Caco-2 (cell line): ENCODE measurements at regions not wholly inside any gene's neighbourhood (a gene's known extent, or its start where the extent isn't known, plus 50 kb on each side); places are given as distances from the start of the nearest gene placed in this dataset.

Experiments
- BruUV-seq: library from RNA; stranded (reverse); fragments of 400-500 nt; replicated peaks from 2 replicates; lab custom pipeline; 2021; lab: Mats Ljungman, UMichigan
- CTCF ChIA-PET: fragments of 300-600 bp; sonication (Branson Sonifier 250); formaldehyde crosslinking; loops from one replicate; lab custom pipeline; 2022; ENCODE audit warnings: antibody characterized with exemption; lab: Charles Lee
- POLR2A ChIA-PET: fragments of 300-600 bp; sonication (Branson Sonifier 250); formaldehyde crosslinking; loops from one replicate; lab custom pipeline; 2022; ENCODE audit warnings: antibody characterized with exemption; lab: Charles Lee
- DNase-seq, 2 experiments: peaks; one replicate each; pipeline versions ENCODE4 v3.0.0 to v3.0.0-alpha.2; 2020 to 2022
- H3K27me3 ChIP-seq: replicated peaks from 2 replicates; pipeline ENCODE4 v1.6.0; 2011; ENCODE audit warnings: low read length; ENCODE audit not compliant: control insufficient read depth, insufficient read depth
- H3K36me3 ChIP-seq: 2 replicates; pipeline ENCODE4 v1.5.1; 2011; ENCODE audit warnings: low read length; ENCODE audit not compliant: control insufficient read depth, insufficient read depth
- H3K4me1 ChIP-seq: fragments of 250-450 bp; sonication (Bioruptor Pico); 2 replicates; pipeline ENCODE4 v1.5.1; 2020; ENCODE audit warnings: mild to moderate bottlenecking
- H3K4me3 ChIP-seq: 2 replicates; pipeline ENCODE4 v1.5.1; 2011; ENCODE audit warnings: low read depth, mild to moderate bottlenecking, control low read depth, low read length
- H3K9me3 ChIP-seq: fragments of 250-450 bp; sonication (Bioruptor Pico); 2 replicates; pipeline ENCODE4 v1.5.1; 2020; ENCODE audit warnings: mild to moderate bottlenecking, moderate library complexity
- H3K27ac Mint-ChIP-seq: one replicate; pipeline ENCODE4 v1.8.0; 2022; ENCODE audit warnings: mixed read lengths; ENCODE audit not compliant: unreplicated experiment
- H3K27me3 Mint-ChIP-seq: one replicate; pipeline ENCODE4 v1.8.0; 2022; ENCODE audit warnings: mixed read lengths; ENCODE audit not compliant: insufficient read depth, unreplicated experiment
- H3K36me3 Mint-ChIP-seq: one replicate; pipeline ENCODE4 v1.8.0; 2022; ENCODE audit warnings: mild to moderate bottlenecking, mixed read lengths; ENCODE audit not compliant: insufficient read depth, unreplicated experiment
- H3K4me1 Mint-ChIP-seq: one replicate; pipeline ENCODE4 v1.8.0; 2022; ENCODE audit warnings: low read depth, mixed read lengths; ENCODE audit not compliant: unreplicated experiment
- H3K4me3 Mint-ChIP-seq: one replicate; pipeline ENCODE4 v1.8.0; 2022; ENCODE audit warnings: mild to moderate bottlenecking, moderate library complexity, mixed read lengths; ENCODE audit not compliant: unreplicated experiment
- H3K9me3 Mint-ChIP-seq: one replicate; pipeline ENCODE4 v1.8.0; 2022; ENCODE audit warnings: mixed read lengths; ENCODE audit not compliant: unreplicated experiment
- intact Hi-C: fragments of 100-400 bp; cut with micrococcal nuclease; formaldehyde crosslinking; loops from one replicate; pipeline ENCODE4 v1.10.0; 2022; ENCODE audit not compliant: unreplicated experiment
- TF ChIP-seq, protein P1 (sequence below), 2 experiments: fragments of 200-600 bp in 1 of 2; IDR thresholded peaks; 1 replicate in 1 of 2; 2 replicates in 1 of 2; pipeline versions ENCODE4 v1.5.1 to v1.8.0; 2011 to 2022; ENCODE audit warnings: antibody characterized with exemption in 1 of 2, control low read depth in 1 of 2, inconsistent platforms in 1 of 2, low read depth in 1 of 2, low read length in 1 of 2, mild to moderate bottlenecking in 1 of 2, moderate library complexity in 1 of 2; ENCODE audit not compliant: insufficient read depth in 1 of 2, severe bottlenecking in 1 of 2, unreplicated experiment in 1 of 2

DNA sequence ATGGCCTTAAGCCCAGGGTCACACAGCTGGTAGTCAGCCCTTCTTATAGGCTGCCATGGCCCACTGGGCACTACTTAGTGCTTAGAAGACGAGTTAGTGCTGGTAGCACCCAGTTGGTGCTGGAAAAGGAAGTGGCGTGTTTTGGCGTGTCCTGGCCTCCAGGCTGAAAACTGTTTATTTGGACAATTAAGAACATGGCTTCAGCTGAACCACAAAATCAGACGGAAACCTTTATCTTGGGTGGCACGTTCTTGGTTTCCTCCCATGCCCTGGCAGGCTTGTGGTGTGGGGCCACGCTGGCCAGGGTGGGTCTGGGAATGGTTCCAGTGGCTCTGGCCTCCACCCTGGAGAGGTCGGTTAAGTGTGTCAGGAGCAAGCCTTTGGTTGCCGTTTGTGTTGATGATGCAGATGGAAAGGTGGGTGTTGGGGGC is 141.5 kb upstream of the HAAO start:
- no peaks in the 10 kb centered on the region for H3K27me3 Mint-ChIP-seq
- peaks cover 13% of the 10 kb centered on the region for H3K4me1 Mint-ChIP-seq
- DNase-seq, result no peak
- BruUV-seq, result no TSS peak
- no peak overlapping the region for H3K27ac Mint-ChIP-seq
- Histone ChIP-seq H3K4me3 (no peak overlapping the region), H3K4me1 (peaks cover 21% of the 10 kb centered on the region), H3K27me3 (no peaks in the 10 kb centered on the region), H3K9me3 (no peaks in the 10 kb centered on the region), H3K36me3 (no peaks in the 10 kb centered on the region)
- no peak overlapping the region for H3K4me3 Mint-ChIP-seq
- CTCF ChIA-PET, result no interaction called here
- intact Hi-C loops, result no loop called here
- H3K9me3 Mint-ChIP-seq, result no peaks in the 10 kb centered on the region
- POLR2A ChIA-PET, result no interaction called here
- H3K36me3 Mint-ChIP-seq, result no peaks in the 10 kb centered on the region
- TF ChIP-seq, protein P1, sequence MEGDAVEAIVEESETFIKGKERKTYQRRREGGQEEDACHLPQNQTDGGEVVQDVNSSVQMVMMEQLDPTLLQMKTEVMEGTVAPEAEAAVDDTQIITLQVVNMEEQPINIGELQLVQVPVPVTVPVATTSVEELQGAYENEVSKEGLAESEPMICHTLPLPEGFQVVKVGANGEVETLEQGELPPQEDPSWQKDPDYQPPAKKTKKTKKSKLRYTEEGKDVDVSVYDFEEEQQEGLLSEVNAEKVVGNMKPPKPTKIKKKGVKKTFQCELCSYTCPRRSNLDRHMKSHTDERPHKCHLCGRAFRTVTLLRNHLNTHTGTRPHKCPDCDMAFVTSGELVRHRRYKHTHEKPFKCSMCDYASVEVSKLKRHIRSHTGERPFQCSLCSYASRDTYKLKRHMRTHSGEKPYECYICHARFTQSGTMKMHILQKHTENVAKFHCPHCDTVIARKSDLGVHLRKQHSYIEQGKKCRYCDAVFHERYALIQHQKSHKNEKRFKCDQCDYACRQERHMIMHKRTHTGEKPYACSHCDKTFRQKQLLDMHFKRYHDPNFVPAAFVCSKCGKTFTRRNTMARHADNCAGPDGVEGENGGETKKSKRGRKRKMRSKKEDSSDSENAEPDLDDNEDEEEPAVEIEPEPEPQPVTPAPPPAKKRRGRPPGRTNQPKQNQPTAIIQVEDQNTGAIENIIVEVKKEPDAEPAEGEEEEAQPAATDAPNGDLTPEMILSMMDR (IDR thresholded peaks at IDR 0.05; ENCODE audit: insufficient read depth in 1 of 2, low read depth in 1 of 2, low read length in 1 of 2, severe bottlenecking in 1 of 2, unreplicated experiment in 1 of 2), result no peak

- Histone ChIP-seq H3K4me3 (no peak overlapping the region), H3K27me3 (no peaks in the 10 kb centered on the region), H3K9me3 (no peaks in the 10 kb centered on the region), H3K4me1 (peaks cover 34% of the 10 kb centered on the region), H3K36me3 (no peaks in the 10 kb centered on the region)
- Mint-ChIP-seq H3K27me3 (no peaks in the 10 kb centered on the region), H3K27ac (peak overlapping the region; percentile 59), H3K4me1 (peaks cover 19% of the 10 kb centered on the region), H3K36me3 (no peaks in the 10 kb centered on the region), H3K4me3 (no peak overlapping the region), H3K9me3 (no peaks in the 10 kb centered on the region)
- CTCF ChIA-PET, result no interaction called here
- no TSS peak for BruUV-seq
- DNase-seq, result no peak
- TF ChIP-seq, protein P1 (IDR thresholded peaks at IDR 0.05; ENCODE audit: insufficient read depth in 1 of 2, low read depth in 1 of 2, low read length in 1 of 2, severe bottlenecking in 1 of 2, unreplicated experiment in 1 of 2), result no peak
- POLR2A ChIA-PET, result no interaction called here
- intact Hi-C loops, result no loop called here
Observed at GRCh38 chr2:42932271-42933151, 140.1 kb upstream of the HAAO start.

DNA sequence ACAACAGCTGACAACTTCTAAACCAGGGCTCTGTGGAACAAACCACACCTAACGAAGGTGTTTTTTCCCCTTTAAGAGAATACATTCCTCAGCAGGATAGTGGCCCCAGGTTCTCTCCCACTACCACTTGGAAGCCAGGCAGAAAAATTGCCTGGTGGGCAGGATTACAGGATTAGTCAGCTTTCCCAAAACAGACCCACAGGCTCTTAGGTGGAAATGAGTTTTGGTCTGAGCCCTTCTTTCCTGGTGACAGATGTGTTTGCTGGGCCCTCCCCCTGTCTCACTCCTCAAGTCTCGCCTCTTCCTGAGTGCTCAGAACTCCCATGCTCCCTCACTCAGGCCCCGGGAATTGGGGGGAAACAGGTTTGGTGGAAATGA is 139.4 kb upstream of the HAAO start:
- Histone ChIP-seq H3K36me3 (no peaks in the 10 kb centered on the region), H3K9me3 (no peaks in the 10 kb centered on the region), H3K4me3 (no peak overlapping the region), H3K4me1 (peaks cover 41% of the 10 kb centered on the region), H3K27me3 (no peaks in the 10 kb centered on the region)
- intact Hi-C loops, result no loop called here
- H3K27ac Mint-ChIP-seq, result peak overlapping the region; percentile 59
- BruUV-seq, result no TSS peak
- H3K4me1 Mint-ChIP-seq, result peaks cover 26% of the 10 kb centered on the region
- no peaks in the 10 kb centered on the region for H3K27me3 Mint-ChIP-seq
- TF ChIP-seq, protein P1 (IDR thresholded peaks at IDR 0.05; ENCODE audit: insufficient read depth in 1 of 2, low read depth in 1 of 2, low read length in 1 of 2, severe bottlenecking in 1 of 2, unreplicated experiment in 1 of 2), result no peak
- ChIA-PET POLR2A (no interaction called here), CTCF (no interaction called here)
- no peak overlapping the region for H3K4me3 Mint-ChIP-seq
- no peaks in the 10 kb centered on the region for H3K9me3 Mint-ChIP-seq
- H3K36me3 Mint-ChIP-seq, result no peaks in the 10 kb centered on the region
- DNase-seq, result no peak
